Dermis blood vessel endothelial cell (primary cell): ENCODE measurements at regions not wholly inside any gene's neighbourhood (a gene's known extent, or its start where the extent isn't known, plus 50 kb on each side); places are given as distances from the start of the nearest gene placed in this dataset.
"Not testable (repeated sequence)": the region's sequence is repeated elsewhere in the genome, so short reads cannot be mapped to it uniquely, and the experiment has no call there.

Source experiments
- DNase-seq: peaks from one replicate; pipeline ENCODE4 v3.0.0; 2010

GRCh38 chr4:154907345-154908045 is 126.4 kb downstream of the RBM46 start:
- DNase-seq: not testable (repeated sequence)

GRCh38 chr4:154908168-154908567 is 127.1 kb downstream of the RBM46 start:
- no peak for DNase-seq

GRCh38 chr4:154911097-154911496 is 130.0 kb downstream of the RBM46 start:
- no peak for DNase-seq

GRCh38 chr4:154911608-154912098 is 130.6 kb downstream of the RBM46 start:
- DNase-seq: no peak

- DNase-seq: no peak
These were observed 135.0 kb downstream of the RBM46 start for GRCh38 chr4:154916068-154916467.

GRCh38 chr4:154927126-154927680 is 146.1 kb downstream of the RBM46 start:
- DNase-seq: no peak

- DNase-seq: no peak
These were observed 147.7 kb downstream of the RBM46 start for GRCh38 chr4:154928640-154929257.

- DNase-seq: no peak
These were observed 155.8 kb downstream of the RBM46 start for GRCh38 chr4:154936873-154937272.

- DNase-seq: no peak
These were observed 158.8 kb downstream of the RBM46 start for GRCh38 chr4:154939851-154940250.

- no peak for DNase-seq
These were observed 161.1 kb downstream of the RBM46 start for GRCh38 chr4:154942176-154942575.

- DNase-seq: no peak
These were observed 163.9 kb downstream of the RBM46 start for GRCh38 chr4:154944996-154945395.

GRCh38 chr4:154946113-154946512 is 165.0 kb downstream of the RBM46 start:
- no peak for DNase-seq

GRCh38 chr4:154953691-154954090 is 172.6 kb downstream of the RBM46 start:
- DNase-seq: no peak

- no peak for DNase-seq
These were observed 173.0 kb downstream of the RBM46 start for GRCh38 chr4:154954117-154954516.

GRCh38 chr4:154958121-154958520 is 177.0 kb downstream of the RBM46 start:
- no peak for DNase-seq

GRCh38 chr4:154958621-154959358 is 177.7 kb downstream of the RBM46 start:
- no peak for DNase-seq

- no peak for DNase-seq
These were observed 178.7 kb downstream of the RBM46 start for GRCh38 chr4:154959756-154960155.

GRCh38 chr4:154960476-154960875 is 179.4 kb downstream of the RBM46 start:
- no peak for DNase-seq

- no peak for DNase-seq
These were observed 180.2 kb downstream of the RBM46 start for GRCh38 chr4:154961263-154961662.

- DNase-seq: no peak
These were observed 192.4 kb downstream of the RBM46 start for GRCh38 chr4:154973244-154974035.

GRCh38 chr4:154977228-154977627 is 196.2 kb downstream of the RBM46 start:
- no peak for DNase-seq
